HG02943 (cell line): ENCODE measurements at regions not wholly inside any gene's neighbourhood (a gene's known extent, or its start where the extent isn't known, plus 50 kb on each side); places are given as distances from the start of the nearest gene placed in this dataset.

Experiments used
- ATAC-seq: cut with Tn5 transposase; IDR thresholded peaks from one replicate; pipeline ENCODE4 v1.9.1; 2021; ENCODE audit warnings: mild to moderate bottlenecking, low read depth, moderate library complexity; ENCODE audit not compliant: unreplicated experiment

DNA sequence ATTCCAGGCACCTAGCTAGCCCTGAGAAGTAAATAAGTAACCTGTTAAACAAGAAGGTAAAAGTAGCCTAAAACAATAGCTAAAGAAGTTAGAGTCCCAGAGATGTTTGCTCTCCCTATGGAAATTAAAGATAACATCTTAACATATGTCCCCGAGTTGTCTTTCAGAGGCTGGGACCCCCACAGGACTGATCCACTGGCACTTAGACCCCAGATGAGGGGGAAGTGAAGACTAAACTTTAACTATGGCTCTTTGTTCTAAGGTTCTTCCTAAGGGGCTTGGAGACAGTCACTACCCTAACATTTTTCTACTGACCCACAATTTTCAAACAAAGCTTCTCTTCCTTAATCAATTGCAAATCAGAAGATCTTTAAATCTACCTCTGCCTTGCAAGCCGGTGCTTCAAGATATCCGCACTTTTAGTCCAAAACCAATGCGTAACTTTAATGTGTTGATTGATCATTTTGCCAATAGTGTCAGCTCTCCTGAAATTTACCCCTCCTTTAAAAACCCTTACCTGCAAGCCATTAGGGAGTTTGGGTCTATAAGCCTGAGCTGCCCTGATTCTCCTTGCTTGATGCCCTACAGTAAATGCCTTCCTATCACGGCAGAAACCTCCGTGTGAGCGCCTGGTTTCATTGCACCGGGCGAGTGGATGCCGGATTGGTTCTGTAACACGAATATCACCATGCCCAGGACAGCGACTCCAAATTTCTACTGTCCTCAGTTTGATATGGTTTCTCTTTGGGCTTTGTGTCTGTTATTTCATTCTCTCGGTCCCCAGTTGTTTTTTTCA is 404.4 kb downstream of the SIPA1L2 start:
- ATAC-seq, result no peak

DNA sequence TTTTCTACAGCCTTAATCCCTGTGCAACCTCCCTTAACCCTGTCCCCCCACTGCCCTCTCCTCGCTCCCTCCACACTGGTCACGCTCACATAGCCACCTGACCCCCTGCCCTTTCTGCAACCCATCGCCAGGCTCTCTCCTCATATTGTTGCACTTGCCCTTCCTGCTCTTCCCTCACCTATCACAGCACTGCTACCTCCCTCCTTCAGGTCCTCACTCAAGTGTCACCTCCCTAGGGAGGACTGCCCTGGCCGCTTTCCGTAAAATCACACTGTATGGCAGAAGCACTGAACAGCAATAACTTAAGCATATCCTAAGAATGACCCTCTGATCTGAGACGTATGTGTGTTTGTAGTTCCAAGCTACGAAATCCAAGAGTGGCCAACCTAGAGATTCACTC is 406.0 kb downstream of the SIPA1L2 start:
- no peak for ATAC-seq

DNA sequence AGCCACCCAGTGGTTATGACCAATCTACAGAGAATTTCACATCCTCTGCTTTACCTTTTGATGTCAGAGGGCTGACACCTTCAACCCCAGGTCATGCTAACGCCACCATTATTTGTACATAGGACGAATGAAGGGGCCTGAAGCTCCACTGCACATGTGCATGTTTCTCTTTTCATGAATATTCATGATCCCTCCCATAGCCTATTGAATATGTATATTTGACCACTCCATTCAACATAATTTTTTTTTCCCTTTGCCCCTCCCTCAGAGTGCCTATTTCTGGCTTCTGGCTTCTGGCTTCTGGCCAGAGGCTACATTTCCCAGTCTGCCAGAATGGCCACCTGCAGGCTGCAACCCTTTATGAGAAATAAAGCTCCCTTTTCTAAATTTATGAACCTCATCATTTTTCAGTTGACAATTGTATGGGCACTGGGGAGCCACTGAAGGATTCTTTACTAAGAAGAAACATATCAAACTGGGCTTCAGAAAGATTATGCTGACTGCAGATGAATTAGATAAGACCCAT is 406.7 kb downstream of the SIPA1L2 start:
- ATAC-seq, result no peak

DNA sequence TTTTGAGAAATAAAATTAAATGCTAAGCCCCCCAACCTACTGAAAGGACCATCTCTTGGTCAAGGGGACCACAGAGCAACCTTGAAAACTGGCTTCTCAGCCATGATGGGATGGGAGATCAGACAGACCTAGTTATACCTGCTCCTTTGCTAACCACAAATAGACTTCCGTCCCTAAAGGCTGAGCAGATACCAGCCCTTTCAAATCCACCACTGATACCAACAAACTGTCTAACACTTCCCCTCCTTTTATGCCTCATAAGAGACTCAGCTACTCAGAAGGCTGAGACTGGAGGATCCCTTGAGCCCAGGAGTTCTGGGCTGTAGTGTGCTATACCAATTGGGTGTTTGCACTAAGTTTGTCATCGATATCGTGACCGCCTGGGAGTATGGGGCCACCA is 407.3 kb downstream of the SIPA1L2 start:
- ATAC-seq, result no peak

DNA sequence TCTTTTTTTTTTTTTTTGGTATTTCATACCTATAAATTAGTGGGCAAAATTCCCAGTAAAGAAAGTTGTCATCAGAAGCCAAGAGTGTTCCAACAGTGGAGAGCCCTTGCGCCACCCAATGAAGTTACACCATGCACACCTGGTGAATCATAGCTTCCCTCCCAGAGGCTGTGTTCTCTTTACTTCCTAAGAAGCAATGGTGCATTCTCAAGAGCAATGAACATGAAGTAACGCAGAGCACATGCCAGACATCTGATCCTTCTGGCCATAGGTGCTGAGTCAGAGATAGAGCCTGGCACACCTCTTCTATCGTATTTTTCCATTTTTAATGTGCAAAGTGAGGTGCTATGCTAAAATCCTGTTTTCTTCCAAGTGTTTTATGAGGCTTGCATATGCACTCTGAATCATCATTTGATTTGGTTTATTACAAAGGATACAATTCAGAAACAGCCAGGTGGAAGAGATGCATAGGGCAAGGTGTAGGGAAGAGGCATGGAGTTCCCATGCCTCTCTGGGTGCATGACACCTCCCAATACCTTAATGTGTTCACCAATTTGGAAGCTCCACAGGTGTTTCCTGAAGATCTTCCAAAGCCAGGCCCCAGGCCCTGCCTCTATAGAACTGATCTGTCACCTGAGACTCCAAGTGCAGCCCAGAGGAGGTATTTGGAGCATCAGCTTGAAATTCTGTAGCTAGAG is 408.0 kb downstream of the SIPA1L2 start:
- ATAC-seq, result no peak

DNA sequence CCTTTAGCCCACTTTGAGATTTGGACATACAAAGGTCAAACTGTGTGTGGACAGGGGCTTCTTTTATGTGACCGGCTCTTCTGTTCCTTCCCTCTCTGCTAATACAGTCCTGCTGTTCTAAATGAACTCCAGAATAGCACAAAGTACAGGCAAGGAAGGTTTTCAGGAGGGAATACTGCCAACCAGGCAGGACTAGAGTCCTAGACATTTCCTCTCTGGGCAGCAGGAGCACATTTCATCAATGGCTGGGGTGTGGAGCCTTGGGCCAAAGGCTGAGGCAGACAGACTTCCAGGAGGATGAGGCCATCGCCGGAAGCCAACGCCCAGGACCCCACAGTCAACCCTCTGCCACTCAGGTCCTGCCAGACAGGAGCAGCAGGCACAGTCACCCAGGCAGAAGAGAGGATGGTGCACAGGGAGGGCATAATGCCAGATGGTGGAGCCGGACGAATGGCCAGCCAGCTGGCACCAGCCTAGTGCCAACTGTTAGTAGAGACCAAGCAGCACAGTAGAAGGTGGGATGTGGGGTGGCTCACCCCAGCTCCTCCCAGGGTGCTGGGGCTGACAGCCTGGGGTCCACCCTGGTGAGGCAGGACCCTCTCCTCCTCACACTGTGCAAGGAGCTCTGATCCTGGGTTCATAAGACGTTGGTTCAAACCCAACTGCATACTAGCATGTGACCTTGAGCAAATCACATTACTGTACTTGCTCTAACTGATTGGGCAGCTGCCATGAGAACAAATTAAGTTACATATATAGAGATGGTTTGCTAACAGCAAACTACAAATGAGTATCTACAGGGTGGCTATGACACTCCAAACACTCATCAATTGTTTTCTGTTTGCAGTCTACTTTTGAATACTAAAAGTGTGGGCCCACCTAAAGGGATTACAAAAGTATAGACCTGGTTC is 410.7 kb downstream of the SIPA1L2 start:
- ATAC-seq, result no peak

DNA sequence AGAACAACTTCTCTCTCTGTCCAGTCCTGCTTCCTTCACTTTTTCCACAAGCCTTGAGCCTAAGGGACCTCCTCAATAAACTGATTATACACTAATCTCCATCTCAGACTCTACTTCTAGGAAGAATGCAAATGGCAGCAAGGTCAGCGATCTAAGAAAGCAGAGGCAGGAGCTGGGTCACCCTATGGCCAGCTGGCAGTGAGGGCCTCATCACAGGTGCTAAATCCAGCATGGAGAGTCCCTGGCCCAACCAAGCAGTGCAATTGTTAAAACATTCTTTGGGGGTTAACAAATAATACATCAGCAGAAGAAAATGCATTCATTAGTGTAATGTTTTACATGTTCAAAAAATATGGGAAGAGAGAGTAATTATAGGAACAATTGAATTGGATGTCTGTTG is 416.0 kb downstream of the SIPA1L2 start:
- no peak for ATAC-seq

DNA sequence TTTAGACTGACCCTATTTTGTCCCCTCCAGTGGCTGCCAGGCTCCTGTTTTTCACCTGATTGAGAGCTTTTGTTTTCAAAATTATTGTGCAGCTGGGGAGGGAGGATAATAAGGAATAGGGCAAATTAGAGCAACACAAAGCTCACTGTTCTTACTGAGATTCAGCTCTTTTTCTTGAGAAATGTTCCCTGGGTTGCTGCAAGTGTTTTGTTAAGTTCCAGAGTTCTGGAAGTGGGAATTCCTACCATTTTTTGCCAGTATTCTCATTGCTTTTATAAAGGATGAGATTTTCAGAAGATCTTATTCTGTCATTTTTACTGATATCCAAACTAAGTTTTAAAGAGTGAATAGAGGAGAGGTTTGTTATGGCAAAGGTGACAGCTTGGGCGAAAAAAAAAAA is 417.7 kb downstream of the SIPA1L2 start:
- ATAC-seq, result no peak

DNA sequence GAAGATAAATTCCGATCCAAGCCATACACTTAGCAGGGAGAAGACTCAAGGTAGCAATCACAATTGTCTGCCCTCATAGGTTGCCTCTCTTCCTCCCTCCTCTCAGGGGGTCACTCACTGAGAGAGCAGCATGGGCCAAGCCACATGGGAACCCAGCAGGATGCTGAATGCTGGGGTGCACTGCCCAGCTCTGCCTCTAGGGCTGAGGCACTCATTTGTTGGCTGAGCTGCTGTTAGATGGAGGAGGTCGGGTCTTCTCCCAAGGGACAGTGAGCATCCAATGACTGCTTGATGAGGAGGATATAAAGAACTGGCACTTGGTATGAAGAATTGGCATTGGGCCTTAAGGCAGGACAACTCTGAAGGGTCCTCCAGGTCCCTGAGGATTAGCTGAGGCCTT is 418.8 kb downstream of the SIPA1L2 start:
- no peak for ATAC-seq

DNA sequence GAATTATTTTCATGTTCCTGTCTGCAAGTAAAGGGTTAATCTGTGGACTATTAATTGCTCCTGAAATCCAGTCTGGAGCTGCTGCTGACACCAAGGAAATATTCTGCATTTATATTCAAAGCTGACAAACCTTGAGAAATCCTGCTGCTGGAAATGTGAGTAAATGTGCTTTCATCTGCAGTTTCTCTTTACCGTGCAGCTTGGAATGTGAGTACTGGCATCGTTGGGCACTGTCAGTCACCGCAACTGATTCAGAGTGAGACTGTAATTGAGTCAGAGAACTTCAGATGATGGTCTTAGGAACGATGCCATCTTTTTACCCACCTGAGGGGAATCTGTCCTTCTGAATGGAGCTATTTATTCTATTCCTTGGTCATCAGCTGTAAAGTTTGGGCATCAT is 420.6 kb downstream of the SIPA1L2 start:
- ATAC-seq, result no peak

DNA sequence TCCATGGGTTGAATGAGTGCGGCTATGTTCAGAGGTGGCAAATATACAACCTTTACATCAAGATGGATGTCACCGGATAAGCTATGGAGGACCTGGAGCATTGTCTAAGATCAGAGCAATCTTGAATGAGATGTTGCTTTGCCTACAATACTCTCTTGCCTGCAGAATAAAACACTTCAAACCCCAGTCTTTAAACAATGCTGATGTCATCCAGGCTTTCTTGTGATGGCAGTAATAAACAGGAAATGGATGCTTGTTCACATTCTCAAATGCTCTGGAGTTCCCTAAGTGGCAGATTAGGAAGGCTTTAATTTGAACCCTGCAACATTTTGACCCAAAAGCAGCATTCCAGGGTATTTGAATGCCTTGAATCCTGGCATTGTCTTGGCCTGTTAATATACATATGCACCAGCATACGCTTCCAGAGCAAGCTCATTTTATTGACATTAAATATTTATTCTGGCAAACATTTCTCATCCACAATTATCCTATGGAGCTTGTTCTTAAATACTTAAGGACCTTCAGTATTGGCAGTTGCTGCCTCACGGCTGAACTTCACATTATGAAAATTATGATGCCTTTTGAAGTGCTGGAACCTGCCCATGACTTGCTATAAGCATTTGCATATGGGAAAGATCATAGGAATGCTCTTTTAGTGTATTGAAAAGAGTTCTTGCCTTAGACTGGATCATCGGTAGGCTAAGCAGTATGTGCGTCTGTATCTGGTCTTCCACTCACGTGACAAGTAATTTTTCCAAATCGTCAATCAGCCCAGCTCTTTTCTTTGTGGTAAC is 422.7 kb downstream of the SIPA1L2 start:
- no peak for ATAC-seq

DNA sequence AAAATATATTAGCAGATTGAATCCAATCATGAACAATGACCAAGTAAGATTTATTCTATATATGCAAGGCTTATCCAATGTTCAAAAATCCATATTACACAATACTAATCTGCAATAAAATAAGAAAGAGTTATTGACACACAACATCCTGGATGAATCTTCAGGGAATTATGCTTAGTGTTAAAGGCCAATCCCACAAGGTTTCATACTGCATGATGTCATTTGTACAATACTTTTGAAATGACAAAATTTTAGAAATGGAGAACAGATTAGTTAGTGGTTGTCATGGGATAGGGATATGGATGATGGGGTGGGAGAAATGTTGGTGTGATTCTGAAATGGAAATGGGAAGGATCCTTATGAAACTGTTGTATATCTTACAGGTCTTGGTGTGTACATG is 425.7 kb downstream of the SIPA1L2 start:
- ATAC-seq, result no peak

DNA sequence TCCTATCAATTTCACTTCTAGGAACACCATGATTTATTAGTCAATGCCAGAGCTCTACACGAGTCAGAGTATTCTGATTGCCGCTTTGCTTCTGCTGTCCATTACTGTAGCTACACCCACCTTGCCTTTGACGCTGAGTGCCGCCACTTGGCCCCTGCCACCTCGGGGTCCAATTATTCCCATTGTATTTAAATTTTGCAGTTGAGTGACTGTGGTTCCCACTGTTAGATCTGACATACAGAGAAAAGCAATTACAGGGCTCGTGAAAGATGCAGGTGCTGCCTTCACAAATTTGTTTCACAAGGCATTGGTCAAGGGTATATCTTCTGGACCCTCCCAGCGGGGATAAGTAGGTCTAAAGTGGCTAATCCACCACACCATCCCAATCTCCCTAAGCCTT is 428.9 kb downstream of the SIPA1L2 start:
- no peak for ATAC-seq

DNA sequence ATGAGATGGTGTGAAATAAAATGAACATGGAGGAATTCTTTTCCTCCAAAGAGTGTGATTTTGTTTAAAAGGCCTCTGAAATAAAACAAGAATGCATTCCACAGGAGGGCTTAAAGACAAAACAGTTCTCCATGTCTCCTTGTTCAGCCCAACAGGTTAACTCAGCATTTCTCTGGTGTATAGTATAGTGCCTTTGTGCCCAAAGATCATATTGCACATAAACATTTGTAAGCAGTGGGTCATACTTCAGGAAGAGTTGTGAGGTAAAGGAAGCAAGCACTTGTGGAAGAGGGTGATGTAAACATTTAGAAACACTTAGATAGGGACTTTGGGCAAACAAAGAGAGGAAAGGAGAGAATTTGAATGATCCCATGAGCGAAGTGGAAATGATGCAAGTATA is 433.9 kb downstream of the SIPA1L2 start:
- ATAC-seq, result no peak

DNA sequence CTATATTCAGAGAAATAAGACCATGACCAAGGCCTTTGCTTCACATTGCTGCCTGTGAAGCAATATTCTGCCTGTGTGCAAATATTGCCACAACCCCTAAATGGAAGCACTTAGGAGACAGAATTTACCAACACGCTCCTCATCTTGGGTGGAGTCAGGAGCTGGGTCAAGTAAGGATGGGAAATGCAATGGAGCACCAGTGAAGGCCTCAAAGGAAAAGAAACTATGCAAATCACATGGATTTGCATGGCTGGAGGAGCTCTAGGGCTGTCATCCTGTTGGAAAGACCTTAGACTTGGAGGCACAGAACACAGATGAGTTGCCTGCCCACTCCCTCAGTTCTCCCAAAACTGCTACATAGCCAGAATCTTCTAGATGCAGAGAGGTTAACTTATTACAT is 435.5 kb downstream of the SIPA1L2 start:
- no peak for ATAC-seq

DNA sequence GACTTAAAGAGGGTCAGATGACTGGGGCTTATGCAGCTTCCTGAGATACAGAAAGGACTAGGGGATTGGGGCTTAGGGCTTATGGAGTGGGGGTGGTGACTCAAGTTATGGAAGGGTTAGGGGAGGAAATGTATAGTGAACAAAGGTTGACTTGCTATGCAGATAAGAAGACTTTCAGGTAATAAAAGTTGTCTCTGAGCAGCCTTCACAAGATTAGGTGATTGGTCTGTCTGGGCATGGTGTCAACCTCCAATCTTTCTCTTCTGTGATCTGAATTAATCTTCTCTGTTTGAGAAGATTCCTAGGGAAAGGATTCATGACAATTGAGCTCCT is 436.5 kb downstream of the SIPA1L2 start:
- ATAC-seq, result no peak

DNA sequence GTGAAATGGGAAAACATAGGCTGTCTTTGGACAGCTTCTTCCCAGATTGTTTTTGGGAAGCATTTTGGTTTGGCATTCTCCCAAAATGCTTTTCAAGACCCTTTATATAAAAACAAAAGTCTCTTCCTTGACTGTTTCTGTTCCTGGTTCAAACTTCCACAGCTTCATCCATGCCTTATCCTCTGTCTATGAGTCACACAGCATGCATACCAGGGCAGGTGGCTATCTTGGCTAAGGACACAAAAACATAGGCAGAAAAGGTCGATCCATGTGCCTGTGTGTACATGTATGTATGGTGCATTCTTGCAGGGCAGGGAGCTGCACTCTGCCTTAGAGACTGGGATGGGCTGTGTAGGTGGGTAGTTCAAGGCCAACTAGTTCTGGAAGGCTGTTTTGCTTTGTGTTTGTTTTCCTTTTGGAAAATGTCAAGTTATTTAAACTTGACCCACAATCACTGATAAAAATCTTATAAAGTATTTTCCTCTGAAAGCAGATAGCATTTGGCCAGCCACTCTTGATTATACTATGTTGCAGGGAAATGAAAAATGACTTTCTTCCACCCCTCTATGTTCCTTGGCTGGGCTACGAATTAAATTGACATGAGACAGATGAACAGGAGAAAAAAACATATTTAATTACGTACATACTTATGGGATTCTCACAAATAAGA is 437.0 kb downstream of the SIPA1L2 start:
- no peak for ATAC-seq

DNA sequence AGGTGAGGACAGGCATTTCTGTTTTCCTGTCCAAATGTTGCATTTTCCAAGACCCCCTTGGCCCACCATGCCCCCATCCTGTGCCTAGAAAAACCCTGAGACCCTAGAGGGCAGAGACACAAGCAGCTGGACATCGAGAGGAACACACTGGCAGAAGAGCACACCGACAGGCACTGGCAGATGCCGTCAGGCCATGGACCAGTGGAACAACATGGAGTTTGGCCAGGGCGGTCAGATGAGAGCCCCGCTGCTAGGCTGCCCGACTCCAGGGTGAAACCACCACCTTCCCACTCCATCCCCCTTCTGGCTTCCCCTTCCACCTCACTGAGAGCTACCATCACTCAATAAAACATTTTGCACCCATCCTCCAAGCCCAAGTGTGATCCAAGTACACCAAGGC is 438.4 kb downstream of the SIPA1L2 start:
- no peak for ATAC-seq

DNA sequence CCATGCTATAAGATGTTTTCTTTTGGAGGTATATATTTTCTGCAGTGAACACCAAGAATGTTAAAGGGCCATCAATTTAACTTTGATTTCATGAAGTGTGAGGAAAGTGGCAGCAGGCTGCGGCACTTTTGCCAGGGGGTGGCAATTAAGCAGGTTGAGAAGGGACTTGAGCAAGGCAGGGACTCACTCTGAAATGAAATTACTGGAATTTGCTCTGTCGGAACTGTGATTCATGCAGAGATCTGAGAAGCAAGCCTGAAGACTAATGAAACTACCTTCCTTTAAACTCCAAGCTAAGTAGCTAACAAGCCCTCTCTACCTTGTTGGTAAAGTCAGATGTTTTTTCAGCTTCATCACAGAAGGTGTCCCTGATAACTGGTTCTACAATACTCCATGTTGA is 441.6 kb downstream of the SIPA1L2 start:
- ATAC-seq, result no peak

DNA sequence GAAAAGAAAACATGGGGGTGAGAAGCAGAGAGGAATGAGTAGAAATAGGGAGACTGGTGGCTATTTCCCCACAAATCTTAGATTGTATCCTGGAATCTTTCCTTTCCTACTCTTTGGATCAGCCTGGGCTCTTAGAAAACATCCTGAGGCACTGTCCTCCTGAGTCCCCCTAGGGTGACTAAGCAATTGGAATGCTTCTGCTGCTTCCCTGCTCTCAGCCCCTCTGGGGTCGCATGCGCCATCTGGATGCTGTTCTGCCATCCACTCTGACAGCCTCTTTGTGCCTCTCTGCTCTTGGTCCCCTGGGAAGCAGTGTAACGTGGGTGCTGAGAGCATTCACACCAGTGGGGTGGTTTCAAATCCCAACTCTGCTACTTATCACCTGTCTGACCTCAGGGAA is 443.0 kb downstream of the SIPA1L2 start:
- no peak for ATAC-seq
